ENCODE measurements at regions not wholly inside any gene's neighbourhood (a gene's known extent, or its start where the extent isn't known, plus 50 kb on each side); places are given as distances from the start of the nearest gene placed in this dataset.

DNA sequence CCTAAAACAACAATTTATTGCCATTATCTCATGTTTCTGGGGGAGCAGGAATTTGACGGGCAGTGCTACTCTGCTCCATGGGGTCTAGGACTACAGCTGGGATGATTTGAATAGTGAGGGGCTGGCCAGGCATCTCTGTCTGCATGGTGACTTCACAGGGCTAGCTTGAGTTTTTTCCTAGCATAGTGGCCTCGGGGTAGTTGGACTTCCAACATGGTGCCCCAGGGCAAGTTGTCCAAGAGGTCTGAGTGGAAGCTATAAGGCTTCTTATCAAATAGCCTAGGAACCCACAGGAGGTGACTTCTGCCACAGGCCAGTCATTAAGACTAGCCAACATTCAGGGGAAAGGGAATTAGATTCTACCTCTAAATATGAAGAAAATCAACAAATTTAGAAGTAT, 92.0 kb upstream of the WLS start:
- Histone ChIP-seq H2BK15ac (ENCODE audit: low read depth, low read length) (no peak overlapping the region), H2BK20ac (ENCODE audit: low read depth, low read length) (peak overlapping the region; percentile 68; the same call in 1 of the 2 replicates), H3K23ac (ENCODE audit: low read depth, low read length) (no peak overlapping the region), H3K27ac (ENCODE audit: insufficient read depth, low read length) (no peak overlapping the region), H4K20me1 (ENCODE audit: insufficient read depth, low read length) (no peaks in the 10 kb centered on the region), H4K5ac (ENCODE audit: low read depth, low read length) (no peak overlapping the region), H3K14ac (replicated peaks; ENCODE audit: low read depth, low read length) (no peak overlapping the region), H3K4me2 (ENCODE audit: low read depth, low read length) (no peak overlapping the region), H2AK5ac (ENCODE audit: low read depth, low read length) (no peak overlapping the region), H4K91ac (ENCODE audit: insufficient read depth, low read depth, low read length) (0 out of 2 replicates have a peak overlapping the region, but pooled peaks have one; percentile 2), H3K4me1 (ENCODE audit: control insufficient read depth, insufficient read depth, low read length) (peaks cover 24% of the 10 kb centered on the region), H3K4ac (ENCODE audit: low read depth, low read length) (no peak overlapping the region), H2AK9ac (replicated peaks; ENCODE audit: low read depth, low read length, poor library complexity) (no peak overlapping the region), H2BK5ac (ENCODE audit: low read depth, low read length, poor library complexity, severe bottlenecking) (no peak overlapping the region), H3K9me3 (ENCODE audit: control insufficient read depth, insufficient read depth, low read length) (no peaks in the 10 kb centered on the region), H3K18ac (ENCODE audit: low read depth, low read length) (no peak overlapping the region), H3K9me1 (ENCODE audit: insufficient read depth, low read length) (peaks cover 4% of the 10 kb centered on the region), H2AFZ (replicated peaks; ENCODE audit: low read length, poor library complexity) (no peak overlapping the region), H2BK120ac (ENCODE audit: low read depth, low read length) (no peak overlapping the region), H3K4me3 (ENCODE audit: insufficient read depth, low read depth, low read length) (no peak overlapping the region), H3K79me1 (ENCODE audit: low read depth in 1 of 2, low read length in 2 of 2) (no peaks in the 10 kb centered on the region), H3K56ac (ENCODE audit: extremely low read depth, insufficient read depth, low read length) (no peak overlapping the region), H3K27me3 (ENCODE audit: control insufficient read depth, insufficient read depth, low read length) (no peaks in the 10 kb centered on the region), H3K36me3 (ENCODE audit: control insufficient read depth, insufficient read depth, low read length) (no peaks in the 10 kb centered on the region), H3K9ac (ENCODE audit: low read depth, low read length) (no peak overlapping the region), H4K8ac (ENCODE audit: low read depth in 2 of 2, low read length in 2 of 2) (no peak overlapping the region)
- WGBS, 2 experiments (ENCODE audit: extremely low coverage in 2 of 2, insufficient read length in 1 of 2), result no CpG with 5 or more reads among the region's 2 CpGs
- dilution Hi-C loops (cut with HindIII; ENCODE audit: low sequenced_read_pairs, unreplicated experiment) (no loop called here), in situ Hi-C loops (cut with MboI; ENCODE audit: low sequenced_read_pairs) (no loop called here), intact Hi-C loops (cut with micrococcal nuclease) (no loop called here)
- no peak for TF ChIP-seq RCOR1 (IDR thresholded peaks at IDR 0.05; ENCODE audit: insufficient replicate concordance, low read length)
- TF ChIP-seq, protein P1, sequence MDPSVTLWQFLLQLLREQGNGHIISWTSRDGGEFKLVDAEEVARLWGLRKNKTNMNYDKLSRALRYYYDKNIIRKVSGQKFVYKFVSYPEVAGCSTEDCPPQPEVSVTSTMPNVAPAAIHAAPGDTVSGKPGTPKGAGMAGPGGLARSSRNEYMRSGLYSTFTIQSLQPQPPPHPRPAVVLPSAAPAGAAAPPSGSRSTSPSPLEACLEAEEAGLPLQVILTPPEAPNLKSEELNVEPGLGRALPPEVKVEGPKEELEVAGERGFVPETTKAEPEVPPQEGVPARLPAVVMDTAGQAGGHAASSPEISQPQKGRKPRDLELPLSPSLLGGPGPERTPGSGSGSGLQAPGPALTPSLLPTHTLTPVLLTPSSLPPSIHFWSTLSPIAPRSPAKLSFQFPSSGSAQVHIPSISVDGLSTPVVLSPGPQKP (IDR thresholded peaks at IDR 0.05; ENCODE audit: borderline replicate concordance, low read depth, low read length), result no peak
- no peak for TF ChIP-seq RAD21 (IDR thresholded peaks at IDR 0.05; ENCODE audit: low read length)
- TF ChIP-seq SMC3 (IDR thresholded peaks at IDR 0.05; ENCODE audit: low read depth, low read length), result no peak
- no peak for TF ChIP-seq CEBPB (IDR thresholded peaks at IDR 0.05; ENCODE audit: low read depth, low read length)
- no peak for TF ChIP-seq MAFK (IDR thresholded peaks at IDR 0.05; ENCODE audit: low read depth, low read length)
- no peak for TF ChIP-seq MAZ (IDR thresholded peaks at IDR 0.05; ENCODE audit: borderline replicate concordance, low read depth, low read length)
- TF ChIP-seq, protein P2, sequence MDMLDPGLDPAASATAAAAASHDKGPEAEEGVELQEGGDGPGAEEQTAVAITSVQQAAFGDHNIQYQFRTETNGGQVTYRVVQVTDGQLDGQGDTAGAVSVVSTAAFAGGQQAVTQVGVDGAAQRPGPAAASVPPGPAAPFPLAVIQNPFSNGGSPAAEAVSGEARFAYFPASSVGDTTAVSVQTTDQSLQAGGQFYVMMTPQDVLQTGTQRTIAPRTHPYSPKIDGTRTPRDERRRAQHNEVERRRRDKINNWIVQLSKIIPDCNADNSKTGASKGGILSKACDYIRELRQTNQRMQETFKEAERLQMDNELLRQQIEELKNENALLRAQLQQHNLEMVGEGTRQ (IDR thresholded peaks at IDR 0.05; ENCODE audit: low read depth, low read length), result no peak
- no peak for TF ChIP-seq BHLHE40 (IDR thresholded peaks at IDR 0.05; ENCODE audit: low read depth, low read length)
- TF ChIP-seq FOS (IDR thresholded peaks at IDR 0.05; ENCODE audit: low read depth, low read length), result no peak
- no peak for TF ChIP-seq POLR2A (IDR thresholded peaks at IDR 0.05; ENCODE audit: low read depth, low read length)
- no peak for TF ChIP-seq MXI1 (IDR thresholded peaks at IDR 0.05; ENCODE audit: borderline replicate concordance, low read depth, low read length)
- DNase-seq (no peak), ATAC-seq (ENCODE audit: low read depth) (no peak)
- BruUV-seq (replicated peaks), result no TSS peak
- CTCF ChIA-PET, result interaction anchor here (1.0 to 1.5 kb wide), 3 partner anchors 15 to 204 kb away, joined by 3 to 4 read pairs (median 4); no protein-coding TSS in a partner anchor
- POLR2A ChIA-PET (ENCODE audit: unreplicated experiment), result no interaction called here

All from IMR-90 (cell line).